ENCODE measurements at regions not wholly inside any gene's neighbourhood (a gene's known extent, or its start where the extent isn't known, plus 50 kb on each side); places are given as distances from the start of the nearest gene placed in this dataset.

- TF ChIP-seq CTCF (IDR thresholded peaks at IDR 0.05; ENCODE audit: control insufficient read depth, extremely low read depth, insufficient read depth) = no peak
- no peak overlapping the region for H3K4me3 ChIP-seq (ENCODE audit: low read depth, low read length)
- peak; percentile 84 for DNase-seq (ENCODE audit: low read depth)
Measured at GRCh38 chr7:110281362-110281761, 809.6 kb upstream of the LRRN3 start.

DNA sequence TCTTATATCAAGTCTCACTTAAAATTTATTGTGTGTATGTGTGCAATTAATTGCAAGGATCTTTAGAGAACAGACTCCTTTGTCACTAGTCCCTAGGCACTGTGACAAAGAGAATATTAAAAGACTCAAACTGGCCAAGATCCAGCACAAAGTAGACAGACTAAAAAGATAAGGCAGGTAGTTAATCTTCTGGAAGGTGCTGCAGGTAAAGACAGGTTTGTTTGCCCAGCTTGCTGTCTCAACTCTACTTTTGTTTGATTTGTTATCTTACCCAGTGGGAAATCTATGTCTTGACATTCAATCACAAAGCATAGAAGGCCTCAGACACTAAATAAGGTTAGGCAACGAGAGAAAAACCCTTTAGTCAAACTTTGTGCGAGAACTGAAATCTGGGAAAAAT, 807.9 kb upstream of the LRRN3 start:
- no peak overlapping the region for H3K4me3 ChIP-seq (ENCODE audit: low read depth, low read length)
- DNase-seq (ENCODE audit: low read depth) = peak; percentile 97
- no peak for TF ChIP-seq CTCF (IDR thresholded peaks at IDR 0.05; ENCODE audit: control insufficient read depth, extremely low read depth, insufficient read depth)

GRCh38 chr7:110291430-110291829, 799.5 kb upstream of the LRRN3 start:
- no peak for DNase-seq (ENCODE audit: low read depth)
- H3K4me3 ChIP-seq (ENCODE audit: low read depth, low read length) = no peak overlapping the region
- no peak for TF ChIP-seq CTCF (IDR thresholded peaks at IDR 0.05; ENCODE audit: control insufficient read depth, extremely low read depth, insufficient read depth)

DNA sequence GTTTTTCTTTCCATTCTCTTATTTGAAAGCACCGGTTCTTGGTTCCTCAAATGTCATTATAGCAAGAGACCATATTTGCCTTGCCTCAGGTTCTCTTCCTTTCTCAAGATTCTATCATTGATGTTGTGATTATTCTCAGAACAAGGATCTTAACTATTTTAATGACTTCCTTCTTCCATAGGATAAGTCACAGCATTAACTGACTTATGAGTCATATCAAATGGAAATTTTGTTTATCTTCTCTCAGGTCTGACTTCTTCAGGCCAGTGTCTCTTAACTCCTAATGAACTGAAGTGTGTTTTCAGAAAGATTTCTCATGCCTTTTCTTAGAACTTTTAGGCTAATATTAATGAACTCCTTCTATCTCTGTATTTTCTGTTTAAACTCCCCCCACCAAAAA, 794.6 kb upstream of the LRRN3 start:
- H3K4me3 ChIP-seq (ENCODE audit: low read depth, low read length) = no peak overlapping the region
- DNase-seq (ENCODE audit: low read depth) = no peak
- no peak for TF ChIP-seq CTCF (IDR thresholded peaks at IDR 0.05; ENCODE audit: control insufficient read depth, extremely low read depth, insufficient read depth)

GRCh38 chr7:110307776-110308175, 783.2 kb upstream of the LRRN3 start:
- TF ChIP-seq CTCF (IDR thresholded peaks at IDR 0.05; ENCODE audit: control insufficient read depth, extremely low read depth, insufficient read depth) = no peak
- no peak overlapping the region for H3K4me3 ChIP-seq (ENCODE audit: low read depth, low read length)
- DNase-seq (ENCODE audit: low read depth) = no peak

GRCh38 chr7:110308791-110309190, 782.1 kb upstream of the LRRN3 start:
- H3K4me3 ChIP-seq (ENCODE audit: low read depth, low read length) = no peak overlapping the region
- no peak for TF ChIP-seq CTCF (IDR thresholded peaks at IDR 0.05; ENCODE audit: control insufficient read depth, extremely low read depth, insufficient read depth)
- no peak for DNase-seq (ENCODE audit: low read depth)

DNA sequence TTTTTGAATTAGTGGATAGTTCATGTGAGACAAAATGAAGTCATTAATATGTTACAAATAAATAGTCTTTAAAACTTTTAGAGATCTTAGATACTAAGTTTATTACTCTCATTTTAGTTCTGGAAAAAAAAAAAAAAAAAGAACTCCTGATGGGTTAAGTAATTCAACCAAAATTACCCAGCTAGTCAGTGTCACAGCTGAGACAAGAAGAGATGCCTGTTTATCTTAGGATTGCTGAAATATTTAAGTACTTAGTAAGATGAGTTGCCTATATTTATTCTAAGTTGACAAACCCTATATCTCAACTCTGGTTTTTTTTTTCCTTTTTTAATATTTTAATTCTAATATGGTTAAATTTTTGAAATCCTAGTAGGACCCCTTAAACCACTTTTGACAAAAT, 781.0 kb upstream of the LRRN3 start:
- H3K4me3 ChIP-seq (ENCODE audit: low read depth, low read length) = no peak overlapping the region
- TF ChIP-seq CTCF (IDR thresholded peaks at IDR 0.05; ENCODE audit: control insufficient read depth, extremely low read depth, insufficient read depth) = no peak
- DNase-seq (ENCODE audit: low read depth) = no peak
